Stimulated activated CD4-positive, alpha-beta T cell treated with anti-CD3 and anti-CD28 coated beads, TNF-alpha, amount 100 ng/mL, for 24 hours (primary cell): ENCODE measurements at regions not wholly inside any gene's neighbourhood (a gene's known extent, or its start where the extent isn't known, plus 50 kb on each side); places are given as distances from the start of the nearest gene placed in this dataset.

Source experiments
- DNase-seq, 3 experiments: peaks; one replicate each; pipeline ENCODE4 v3.0.0-alpha.2; 2020; ENCODE audit warnings: low read depth in 3 of 3

DNA sequence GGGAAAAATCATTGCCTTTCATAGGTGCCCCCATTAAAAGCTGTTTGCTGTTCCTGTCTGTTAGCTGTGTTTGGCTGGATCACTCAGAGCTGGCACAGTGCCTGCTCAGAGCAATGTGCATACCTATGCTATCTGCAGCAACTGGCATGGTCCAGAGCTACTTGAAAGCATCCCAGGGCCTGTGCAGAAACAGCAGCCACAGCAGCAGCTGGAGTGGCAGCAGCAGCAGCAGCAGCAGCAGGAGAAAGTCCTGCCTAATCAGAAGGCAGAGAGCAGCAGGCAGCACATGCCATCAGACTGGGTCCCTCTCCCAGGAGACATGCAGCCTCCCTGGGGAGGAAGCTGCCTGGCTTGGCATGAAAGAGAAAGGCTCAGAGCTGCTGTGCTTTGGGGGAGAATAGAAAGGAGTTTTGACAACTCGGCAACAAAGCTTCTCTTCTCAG, 243.8 kb upstream of the WWC1 start:
- DNase-seq: no peak

DNA sequence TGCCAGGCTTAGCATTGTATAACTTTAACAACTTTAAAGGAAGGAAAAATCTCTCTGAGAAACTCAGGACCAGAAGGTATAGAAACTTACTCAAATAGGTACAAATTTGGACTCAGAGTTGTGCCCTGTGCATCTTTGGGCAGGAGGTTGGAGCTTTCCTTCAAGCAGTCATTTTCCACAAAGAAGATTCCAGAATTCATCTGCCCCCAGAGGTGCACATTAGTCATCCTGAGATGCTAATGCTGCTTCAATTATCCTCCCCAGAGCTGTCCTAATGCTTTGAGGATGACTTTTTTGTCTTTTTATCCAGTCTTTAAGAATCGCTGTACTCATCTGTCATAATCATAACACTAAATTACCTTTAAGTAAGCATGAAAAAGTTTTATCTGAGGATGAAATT, 243.0 kb upstream of the WWC1 start:
- DNase-seq: no peak

DNA sequence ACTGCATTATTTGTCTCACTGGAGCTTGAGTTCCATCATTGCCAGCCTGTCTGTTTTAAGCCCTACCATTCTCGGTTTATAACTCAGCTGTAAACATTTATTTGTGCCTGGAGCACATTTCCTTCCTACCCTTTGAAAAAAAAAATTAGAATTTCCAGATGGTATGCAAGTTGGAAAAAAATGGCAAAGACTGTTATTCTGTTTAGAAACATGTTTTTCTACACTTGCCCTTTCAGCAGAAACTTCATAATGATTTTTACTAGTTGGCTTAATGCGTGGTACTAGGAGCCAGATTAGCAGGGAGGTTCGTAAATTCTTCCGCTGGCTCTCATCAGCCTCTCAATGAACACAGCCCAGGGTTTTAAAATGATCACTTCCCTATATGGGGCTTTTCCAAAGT, 238.8 kb upstream of the WWC1 start:
- DNase-seq: no peak

DNA sequence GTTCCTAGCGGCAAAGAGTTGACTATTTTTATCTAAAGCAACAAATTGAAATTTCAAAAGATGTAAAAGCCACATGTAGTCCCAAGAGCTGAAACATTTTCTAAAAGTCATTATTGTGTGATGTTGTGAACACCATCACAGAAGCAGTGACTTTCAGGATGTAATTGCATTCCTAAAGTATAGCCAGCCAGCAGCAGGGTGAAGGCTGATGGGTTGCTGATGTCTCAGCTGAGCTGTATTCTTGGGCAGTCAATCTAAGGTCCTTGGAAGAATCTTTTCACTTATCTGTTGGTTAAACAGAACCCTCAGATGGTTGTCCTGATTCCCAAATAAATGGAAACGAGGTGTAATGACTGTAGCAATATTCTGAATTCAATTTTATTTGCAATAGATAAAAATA, 237.4 kb upstream of the WWC1 start:
- DNase-seq: no peak

DNA sequence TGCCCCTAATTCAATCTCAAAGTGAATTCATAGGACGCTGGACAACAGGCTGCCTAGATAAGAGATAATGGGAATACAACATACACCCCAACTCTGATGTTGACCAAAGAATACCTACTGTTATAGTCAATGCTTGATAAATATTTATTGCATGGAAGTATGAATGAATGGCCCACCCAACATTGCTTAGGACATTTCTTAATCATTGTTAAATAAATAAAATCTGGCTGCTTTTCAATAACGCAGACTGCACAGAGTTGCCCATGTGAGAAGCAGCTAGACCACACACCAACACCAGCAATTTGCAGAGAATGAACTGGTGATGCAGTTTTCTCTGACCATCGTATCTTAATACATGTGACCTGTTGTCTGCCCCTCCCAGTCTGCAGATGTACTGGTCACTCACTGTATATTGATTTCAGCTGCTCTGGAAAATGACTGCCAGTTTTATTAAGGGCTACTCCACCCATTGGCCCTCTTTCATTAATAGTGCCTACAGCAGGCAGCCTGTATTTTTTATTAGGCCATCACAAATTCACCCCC, 236.2 kb upstream of the WWC1 start:
- no peak for DNase-seq

DNA sequence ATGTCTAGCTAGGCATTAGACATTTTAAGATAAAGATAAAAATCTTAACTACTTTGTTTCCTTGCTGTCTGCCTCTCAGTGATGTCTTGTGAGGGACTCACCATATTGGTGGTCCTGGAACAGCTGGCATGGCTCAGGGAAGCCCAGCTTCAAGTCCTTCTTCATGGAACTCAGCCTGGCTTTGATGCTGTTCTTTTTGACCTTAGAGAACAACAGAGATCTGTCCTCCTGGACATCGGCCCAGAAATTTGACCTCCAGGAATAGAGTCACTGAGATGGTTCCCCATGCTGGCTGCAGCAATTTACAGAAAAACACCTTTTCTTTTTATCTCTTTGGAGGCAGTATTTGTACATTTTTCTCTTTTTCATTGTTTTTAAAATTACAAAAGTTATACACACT, 235.5 kb upstream of the WWC1 start:
- DNase-seq: no peak

DNA sequence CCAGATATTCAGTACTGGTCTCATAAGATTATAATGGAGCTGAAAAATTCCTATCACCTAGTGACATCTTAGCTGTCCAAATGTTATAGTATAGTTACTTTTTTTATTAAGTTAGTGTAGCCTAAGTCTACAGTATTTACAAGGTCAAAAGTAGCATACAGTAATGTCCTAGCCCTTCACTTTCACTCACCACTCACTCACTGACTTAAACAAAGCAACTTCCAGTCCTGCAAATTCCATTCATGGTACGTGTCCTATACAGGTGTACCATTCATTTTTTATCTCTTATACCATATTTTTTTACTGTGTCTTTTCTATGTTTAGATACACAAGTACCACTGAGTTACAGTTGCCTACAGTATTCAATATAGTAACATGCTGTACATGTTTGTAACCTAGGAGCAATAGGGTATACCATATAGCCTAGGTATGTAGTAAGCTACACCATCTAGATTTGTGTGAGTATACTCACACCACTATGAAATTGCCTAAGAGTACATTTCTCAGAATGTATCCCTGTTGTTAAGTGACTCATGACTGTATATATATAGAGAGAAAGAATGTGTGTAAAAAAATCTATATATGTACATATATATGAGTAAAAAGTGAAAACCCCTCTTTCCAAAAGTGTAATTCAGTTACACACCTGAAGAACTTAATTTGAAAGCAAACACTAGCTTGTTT, 234.8 kb upstream of the WWC1 start:
- DNase-seq: no peak

DNA sequence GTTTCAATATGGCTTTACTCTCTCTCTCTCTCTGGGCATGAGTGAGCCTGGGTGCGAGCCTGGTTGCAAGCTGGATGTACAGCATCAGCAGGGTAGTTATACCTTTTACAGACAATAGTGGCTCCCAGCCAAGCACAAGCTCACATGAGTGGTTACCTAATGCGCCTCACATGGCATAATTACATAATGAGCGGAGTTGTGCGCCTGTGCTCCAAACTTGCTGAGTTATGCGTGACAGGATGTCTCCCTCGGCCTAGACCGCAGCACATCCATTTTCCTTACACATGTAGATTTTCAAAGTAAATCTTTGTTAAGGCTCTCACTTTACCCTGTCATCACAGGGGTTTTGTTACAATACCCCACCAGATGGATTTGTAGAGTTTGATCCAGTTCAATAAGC, 233.5 kb upstream of the WWC1 start:
- no peak for DNase-seq

DNA sequence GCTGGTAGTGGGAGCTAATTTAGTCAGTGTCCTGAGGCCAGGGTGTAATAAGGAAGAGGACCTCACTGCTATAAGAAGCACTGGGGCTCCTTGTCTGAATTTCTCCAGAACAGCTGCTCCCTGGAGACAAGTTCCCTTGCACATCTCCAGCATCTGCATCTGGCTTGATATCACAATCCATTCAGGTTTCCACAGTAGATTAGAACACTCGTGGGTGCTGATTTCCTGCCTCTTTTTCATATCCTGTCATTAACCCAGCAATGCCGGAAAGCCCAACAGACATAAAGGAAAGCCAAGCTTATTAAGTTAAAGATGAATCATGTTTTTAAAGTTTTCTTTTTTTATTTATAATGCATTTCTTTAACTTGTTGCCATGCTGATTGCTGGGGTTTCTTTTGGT, 232.3 kb upstream of the WWC1 start:
- no peak for DNase-seq

DNA sequence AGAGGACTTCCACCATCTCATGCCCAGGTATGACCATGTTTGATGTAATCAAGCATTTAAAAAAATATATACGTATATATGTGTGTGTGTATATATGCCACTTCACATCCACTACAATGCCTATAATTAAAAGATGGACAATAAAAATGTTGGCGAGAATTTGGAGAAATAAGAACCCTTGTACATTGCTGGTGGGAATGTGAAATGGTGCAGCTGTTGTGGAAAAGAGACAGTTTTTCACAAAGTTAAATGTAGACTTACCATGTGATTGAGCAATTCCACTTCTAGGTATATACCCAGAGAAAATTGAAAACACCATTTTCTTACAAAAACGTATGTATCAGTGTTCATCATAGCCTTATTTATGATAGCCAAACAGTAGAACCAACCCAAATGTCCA, 229.2 kb upstream of the WWC1 start:
- DNase-seq: no peak

DNA sequence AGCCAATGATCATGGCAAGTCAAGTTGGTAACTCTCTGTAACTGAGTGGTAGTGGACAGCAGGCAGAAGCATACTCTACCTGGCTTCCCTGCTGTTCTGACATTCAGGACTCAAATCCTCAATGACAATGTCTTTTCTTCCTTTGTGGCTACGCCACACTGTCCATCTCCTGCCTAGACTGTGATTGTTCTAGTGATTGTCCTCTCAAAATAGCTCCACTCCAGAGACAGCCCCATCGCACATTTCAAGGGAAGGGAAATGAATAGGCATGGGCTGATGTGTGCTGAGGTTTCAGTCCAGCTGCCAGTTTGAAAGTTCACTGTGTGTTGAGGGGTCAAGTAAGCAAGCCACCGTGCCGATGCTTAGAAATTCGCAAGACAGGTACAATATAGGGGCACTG, 227.0 kb upstream of the WWC1 start:
- DNase-seq: no peak

DNA sequence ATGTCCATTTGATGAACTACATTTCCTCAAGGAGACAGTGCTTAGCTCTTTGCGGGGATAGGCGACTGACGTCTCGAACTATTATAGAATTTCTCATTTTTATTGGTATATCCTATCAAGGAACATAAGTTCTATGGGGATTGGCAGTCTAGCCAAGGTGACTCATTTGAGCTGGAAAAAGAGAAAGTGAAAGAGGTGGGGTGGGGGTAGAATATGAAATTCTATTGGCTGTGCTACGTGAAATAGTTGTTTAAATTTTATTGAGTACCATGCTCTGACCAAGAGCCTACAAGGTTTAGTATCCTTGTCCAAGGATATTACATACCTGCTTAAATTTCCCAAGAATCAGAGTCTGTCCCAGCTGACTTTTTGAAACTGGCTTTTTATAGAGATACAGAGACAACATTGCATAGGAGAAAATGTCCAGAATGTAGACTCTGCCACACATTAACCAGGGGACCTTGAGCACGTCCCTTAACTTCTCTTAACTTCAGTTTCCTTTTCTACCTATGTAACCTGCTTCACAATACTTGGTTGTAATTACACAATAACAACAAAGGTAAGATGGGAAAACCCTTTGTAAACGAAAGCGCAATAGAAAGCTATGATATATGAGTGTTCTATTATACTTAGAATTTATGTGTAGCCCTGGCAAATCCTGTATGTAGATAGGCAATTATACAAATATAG, 226.4 kb upstream of the WWC1 start:
- no peak for DNase-seq

DNA sequence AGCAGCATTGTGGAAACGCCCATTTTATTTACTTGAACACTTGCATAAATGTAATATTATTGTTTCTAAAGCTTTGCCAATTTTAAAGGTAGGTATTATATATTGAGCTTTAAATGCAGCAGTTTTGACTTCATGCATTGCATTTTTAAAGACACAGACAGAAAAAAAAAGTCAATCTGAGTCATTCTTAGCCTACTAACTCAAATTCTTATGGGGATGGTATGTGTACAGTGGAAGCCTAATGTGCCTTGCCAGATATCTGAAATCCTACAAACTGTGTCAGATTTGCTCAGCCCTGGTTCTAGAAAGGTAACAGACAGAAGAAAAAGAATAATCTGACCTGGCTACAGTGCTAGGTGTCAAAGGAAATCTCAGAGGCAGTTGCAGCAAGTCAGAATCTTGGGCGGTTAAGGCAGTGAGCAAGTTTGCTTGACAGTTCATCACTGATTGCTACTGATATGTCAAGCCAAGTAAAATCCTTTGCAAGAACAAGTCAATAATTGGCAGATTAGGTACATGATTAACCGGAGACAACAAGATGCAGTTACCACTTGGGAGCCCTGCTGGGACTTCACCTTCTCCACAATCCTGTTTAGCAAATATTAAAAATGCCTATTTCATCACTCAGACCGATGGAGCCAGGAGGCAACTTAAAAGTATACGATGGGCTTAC, 224.8 kb upstream of the WWC1 start:
- no peak for DNase-seq

DNA sequence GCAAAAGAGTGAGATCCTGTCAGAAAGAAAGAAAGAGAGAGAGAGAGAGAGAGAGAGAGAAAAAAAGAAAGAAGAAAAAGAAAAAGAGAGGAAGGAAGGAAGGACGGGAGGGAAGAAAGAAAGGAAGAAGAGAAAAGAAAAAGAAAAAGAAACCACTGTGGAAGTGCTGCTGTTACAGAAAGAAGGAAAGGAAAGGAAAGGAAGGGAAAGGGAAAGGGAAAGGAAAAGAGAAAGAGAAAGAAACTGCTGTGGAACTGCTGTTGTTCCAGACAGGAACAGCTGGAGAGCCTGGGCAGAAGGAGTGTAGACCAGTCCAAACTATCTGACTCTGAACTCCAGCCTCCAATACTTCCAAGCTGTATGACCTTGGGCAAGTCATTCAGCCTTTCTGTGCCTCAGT, 220.7 kb upstream of the WWC1 start:
- DNase-seq: no peak

DNA sequence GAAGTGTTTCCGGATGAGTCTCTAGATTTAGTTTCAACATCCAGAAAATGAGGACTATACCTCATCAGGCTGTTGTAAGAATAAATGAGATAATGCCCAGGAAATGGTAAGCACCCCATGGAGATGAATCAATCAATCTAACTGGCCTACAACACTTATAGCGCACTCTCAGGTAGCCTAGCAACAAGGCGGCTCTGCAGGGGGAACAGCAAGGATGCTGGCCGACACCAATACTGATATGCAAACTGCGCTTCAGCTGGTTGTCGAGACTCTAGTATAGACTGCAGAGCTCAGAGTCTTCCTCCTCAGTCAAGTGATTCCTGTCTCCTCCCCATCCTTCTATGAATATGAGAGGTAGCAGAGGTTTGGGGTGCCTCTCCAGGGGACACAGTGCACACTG, 218.8 kb upstream of the WWC1 start:
- no peak for DNase-seq

DNA sequence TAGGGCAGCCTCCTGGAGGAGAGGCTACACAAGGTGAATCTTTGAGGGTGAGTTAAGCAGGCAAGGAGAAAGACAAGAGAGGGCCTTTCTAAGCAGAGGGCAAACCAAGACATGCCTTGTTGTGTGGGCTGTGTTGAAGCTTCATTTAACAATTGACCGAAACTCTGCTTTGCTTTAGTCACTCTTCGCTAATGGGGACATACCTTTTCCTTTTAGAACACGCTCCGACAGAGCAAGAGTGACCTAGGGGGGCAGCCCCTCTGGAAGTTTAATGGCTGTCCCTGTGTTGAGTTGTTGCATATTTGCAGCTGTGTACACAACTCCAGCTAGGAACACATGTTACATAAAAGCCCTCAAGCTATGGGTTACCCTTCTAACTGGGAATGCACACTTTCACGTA, 218.1 kb upstream of the WWC1 start:
- no peak for DNase-seq

DNA sequence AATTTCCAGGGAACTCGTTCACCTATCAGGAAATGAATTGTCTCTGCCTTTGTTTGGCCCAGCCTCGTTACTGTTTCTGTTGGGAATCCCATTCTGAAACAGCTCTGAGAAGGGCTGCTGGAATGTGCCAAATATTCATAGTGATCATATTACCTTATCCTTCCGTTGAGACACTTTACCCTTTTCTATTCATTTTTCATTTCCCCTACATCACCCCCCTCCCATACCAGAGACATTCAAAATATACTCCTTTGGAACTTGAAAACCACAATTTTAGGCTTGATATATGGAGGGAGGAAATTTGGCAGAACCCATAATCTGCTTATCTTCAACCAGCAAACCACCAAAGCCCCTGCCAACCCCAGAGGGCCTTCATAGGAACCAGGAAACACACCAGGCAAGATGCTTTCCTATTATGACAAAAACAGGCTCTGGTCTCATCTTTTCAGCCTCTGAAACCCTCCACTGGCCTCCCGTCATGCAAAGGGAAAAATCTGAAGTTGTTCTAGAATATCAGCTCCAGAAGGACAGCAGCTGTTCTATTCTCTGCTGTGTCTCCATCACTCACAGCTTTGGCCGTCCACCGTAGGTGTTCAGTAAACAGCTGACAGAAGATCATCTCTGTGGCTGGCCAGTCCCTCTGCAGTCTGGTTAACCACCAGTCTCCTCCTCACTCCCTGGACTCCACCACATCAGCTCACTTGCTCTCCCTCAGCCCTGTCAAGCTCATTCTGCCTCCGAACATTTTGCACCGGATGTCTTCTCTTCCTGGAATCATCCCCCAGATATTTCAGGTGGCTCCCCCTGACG, 217.2 kb upstream of the WWC1 start:
- no peak for DNase-seq

DNA sequence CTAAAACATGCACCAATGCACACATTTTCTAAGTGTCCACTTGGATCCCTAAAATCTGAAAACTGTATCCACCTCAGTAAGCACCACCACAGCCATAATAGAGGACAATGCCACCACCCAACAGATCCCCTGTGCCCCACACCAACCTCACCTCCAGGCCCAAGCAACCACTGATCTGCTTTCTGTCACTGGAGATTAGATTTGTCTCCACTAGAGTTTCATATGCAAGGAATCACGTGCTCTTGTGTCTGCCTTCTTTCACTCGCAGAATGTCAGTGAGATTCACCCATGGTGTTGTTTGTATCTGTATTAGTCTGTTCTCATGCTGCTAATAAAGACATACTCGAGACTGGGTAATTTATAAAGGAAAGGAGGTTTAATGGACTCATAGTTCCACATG, 216.1 kb upstream of the WWC1 start:
- no peak for DNase-seq

DNA sequence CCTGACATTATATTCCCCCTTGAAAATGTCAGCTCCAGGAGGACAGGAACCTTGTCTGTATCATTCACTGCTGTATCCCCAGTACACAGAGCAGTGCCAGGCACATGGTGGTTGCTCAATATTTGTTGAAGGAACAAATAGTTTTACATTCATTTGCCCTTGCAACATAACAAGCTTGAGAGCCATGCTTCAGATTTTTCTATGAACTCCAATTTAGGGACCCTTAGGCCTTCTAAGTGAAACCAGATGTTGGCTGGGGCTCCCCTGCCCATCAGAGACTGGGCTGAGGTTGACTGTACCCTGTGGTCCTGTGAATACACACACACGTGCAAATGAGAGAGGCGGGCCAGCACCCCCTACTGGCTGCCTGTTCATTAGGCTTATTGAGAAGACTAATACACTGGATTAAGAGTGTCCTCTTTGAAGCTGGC, 214.9 kb upstream of the WWC1 start:
- DNase-seq: no peak

DNA sequence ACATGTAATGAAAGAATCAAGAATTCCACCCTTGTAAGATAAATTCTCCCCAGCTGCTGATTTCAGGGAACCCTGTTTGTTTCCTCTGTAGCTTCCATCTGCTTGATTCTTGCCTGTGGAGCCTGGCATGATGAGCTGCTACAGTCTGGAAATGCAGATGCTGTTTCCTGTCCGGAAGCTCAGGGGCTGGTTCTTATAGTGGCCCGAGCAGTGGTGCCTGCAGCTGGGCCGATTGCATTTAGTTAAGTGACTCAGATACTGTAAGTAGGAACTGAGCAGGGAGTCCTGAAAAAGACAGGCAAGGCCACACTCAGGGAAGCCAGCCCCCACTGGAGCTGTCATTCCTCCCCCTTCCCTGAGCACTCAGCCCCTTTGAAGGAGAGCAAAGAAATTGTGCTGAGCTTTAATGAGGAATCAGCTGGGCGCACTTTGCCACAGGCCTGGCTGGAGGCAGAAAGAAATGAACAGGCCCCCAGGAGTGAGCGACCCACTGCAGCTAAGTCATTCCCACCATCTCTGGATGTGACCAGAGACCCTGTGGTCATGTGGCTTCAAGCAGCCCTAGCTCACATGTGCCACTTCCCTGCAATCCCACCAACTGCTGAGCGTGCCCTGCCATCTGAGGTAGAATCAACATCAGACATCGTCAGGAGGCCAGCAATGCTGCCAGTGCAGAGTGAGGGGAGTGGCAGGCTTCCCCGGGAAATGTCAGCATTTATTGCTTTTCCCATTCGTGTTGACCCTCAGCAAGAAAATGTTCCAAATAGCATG, 206.0 kb upstream of the WWC1 start:
- DNase-seq: no peak

DNA sequence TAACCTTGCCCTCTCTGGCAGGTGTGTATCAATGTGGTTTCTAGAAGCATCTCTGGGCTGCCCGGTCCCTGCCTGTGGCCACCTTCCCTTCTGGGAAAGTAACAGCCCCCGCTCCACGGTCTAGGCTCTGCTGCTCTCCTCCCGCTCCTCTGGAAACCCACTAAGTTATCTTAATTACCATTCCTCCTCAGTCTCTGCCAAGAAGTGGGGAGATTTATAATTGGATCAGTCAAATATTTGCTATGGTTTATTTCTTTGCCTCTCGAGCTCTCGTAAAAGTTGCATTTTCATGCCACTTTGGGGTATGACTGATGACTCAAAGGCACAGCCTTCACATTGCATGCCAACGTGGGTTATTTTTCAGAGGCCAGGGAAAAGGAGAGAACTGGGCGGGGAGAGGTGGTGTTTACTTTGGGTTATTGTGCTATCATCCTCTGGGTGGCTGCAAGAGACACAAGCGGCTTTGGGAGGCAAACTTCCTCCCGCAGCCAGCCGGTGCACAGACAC, 205.3 kb upstream of the WWC1 start:
- no peak for DNase-seq
